ENCODE measurements at regions not wholly inside any gene's neighbourhood (a gene's known extent, or its start where the extent isn't known, plus 50 kb on each side); places are given as distances from the start of the nearest gene placed in this dataset.

- no peak overlapping the region for H3K4me3 ChIP-seq (ENCODE audit: low read length in 3 of 3)
- no peaks in the 10 kb centered on the region for H3K36me3 ChIP-seq (ENCODE audit: control insufficient read depth in 2 of 3, insufficient read depth in 3 of 3, low read length in 3 of 3)
- intact Hi-C loops (cut with DNase I) = no loop called here
- FAIRE-seq (no peak), DNase-seq (no peak)
- H3K27ac ChIP-seq (ENCODE audit: low read depth in 2 of 2, low read length in 2 of 2) = no peak overlapping the region
- no peaks in the 10 kb centered on the region for H3K27me3 ChIP-seq (ENCODE audit: control insufficient read depth, insufficient read depth, low read length)
- H3K4me1 ChIP-seq (ENCODE audit: control insufficient read depth in 2 of 3, insufficient read depth in 2 of 3, low read depth in 1 of 3, low read length in 3 of 3) = no peaks in the 10 kb centered on the region
- H3K9me3 ChIP-seq (ENCODE audit: control insufficient read depth in 2 of 3, insufficient read depth in 1 of 3, low read length in 3 of 3) = no peaks in the 10 kb centered on the region
- H3K9ac ChIP-seq (ENCODE audit: low read length in 3 of 3) = no peak overlapping the region
- no peak for TF ChIP-seq CTCF (IDR thresholded peaks at IDR 0.05; ENCODE audit: borderline replicate concordance, extremely low read depth, insufficient read depth)
Measured at GRCh38 chr10:32132357-32132946, 76.2 kb upstream of the KIF5B start.

- Histone ChIP-seq H3K4me1 (ENCODE audit: control insufficient read depth in 2 of 3, insufficient read depth in 2 of 3, low read depth in 1 of 3, low read length in 3 of 3) (no peaks in the 10 kb centered on the region), H3K4me3 (ENCODE audit: low read length in 3 of 3) (no peak overlapping the region), H3K9ac (ENCODE audit: low read length in 3 of 3) (no peak overlapping the region), H3K27ac (ENCODE audit: low read depth in 2 of 2, low read length in 2 of 2) (no peak overlapping the region), H3K27me3 (ENCODE audit: control insufficient read depth, insufficient read depth, low read length) (no peaks in the 10 kb centered on the region), H3K9me3 (ENCODE audit: control insufficient read depth in 2 of 3, insufficient read depth in 1 of 3, low read length in 3 of 3) (no peaks in the 10 kb centered on the region), H3K36me3 (ENCODE audit: control insufficient read depth in 2 of 3, insufficient read depth in 3 of 3, low read length in 3 of 3) (no peaks in the 10 kb centered on the region)
- TF ChIP-seq CTCF (IDR thresholded peaks at IDR 0.05; ENCODE audit: borderline replicate concordance, extremely low read depth, insufficient read depth) = no peak
- DNase-seq = no peak
- intact Hi-C loops (cut with DNase I) = no loop called here
- FAIRE-seq = no peak
Measured at GRCh38 chr10:32131388-32131787, 75.2 kb upstream of the KIF5B start.

GRCh38 chr10:32130788-32131187, 74.6 kb upstream of the KIF5B start:
- Histone ChIP-seq H3K27me3 (ENCODE audit: control insufficient read depth, insufficient read depth, low read length) (no peaks in the 10 kb centered on the region), H3K9me3 (ENCODE audit: control insufficient read depth in 2 of 3, insufficient read depth in 1 of 3, low read length in 3 of 3) (no peaks in the 10 kb centered on the region), H3K36me3 (ENCODE audit: control insufficient read depth in 2 of 3, insufficient read depth in 3 of 3, low read length in 3 of 3) (no peaks in the 10 kb centered on the region), H3K27ac (ENCODE audit: low read depth in 2 of 2, low read length in 2 of 2) (no peak overlapping the region), H3K9ac (ENCODE audit: low read length in 3 of 3) (no peak overlapping the region), H3K4me3 (ENCODE audit: low read length in 3 of 3) (no peak overlapping the region), H3K4me1 (ENCODE audit: control insufficient read depth in 2 of 3, insufficient read depth in 2 of 3, low read depth in 1 of 3, low read length in 3 of 3) (no peaks in the 10 kb centered on the region)
- DNase-seq = no peak
- no peak for FAIRE-seq
- intact Hi-C loops (cut with DNase I) = no loop called here
- no peak for TF ChIP-seq CTCF (IDR thresholded peaks at IDR 0.05; ENCODE audit: borderline replicate concordance, extremely low read depth, insufficient read depth)

- DNase-seq (no peak), FAIRE-seq (no peak)
- Histone ChIP-seq H3K9me3 (ENCODE audit: control insufficient read depth in 2 of 3, insufficient read depth in 1 of 3, low read length in 3 of 3) (no peaks in the 10 kb centered on the region), H3K27ac (ENCODE audit: low read depth in 2 of 2, low read length in 2 of 2) (no peak overlapping the region), H3K4me3 (ENCODE audit: low read length in 3 of 3) (no peak overlapping the region), H3K27me3 (ENCODE audit: control insufficient read depth, insufficient read depth, low read length) (no peaks in the 10 kb centered on the region), H3K9ac (ENCODE audit: low read length in 3 of 3) (no peak overlapping the region), H3K4me1 (ENCODE audit: control insufficient read depth in 2 of 3, insufficient read depth in 2 of 3, low read depth in 1 of 3, low read length in 3 of 3) (no peaks in the 10 kb centered on the region), H3K36me3 (ENCODE audit: control insufficient read depth in 2 of 3, insufficient read depth in 3 of 3, low read length in 3 of 3) (no peaks in the 10 kb centered on the region)
- no peak for TF ChIP-seq CTCF (IDR thresholded peaks at IDR 0.05; ENCODE audit: borderline replicate concordance, extremely low read depth, insufficient read depth)
- intact Hi-C loops (cut with DNase I) = no loop called here
Measured at GRCh38 chr10:32125023-32125422, 68.8 kb upstream of the KIF5B start.

Measured in kidney (tissue), 13 donors.